Keratinocyte (primary cell): ENCODE measurements at regions not wholly inside any gene's neighbourhood (a gene's known extent, or its start where the extent isn't known, plus 50 kb on each side); places are given as distances from the start of the nearest gene placed in this dataset.

ENCODE experiments used
- DNase-seq: peaks from one replicate; pipeline ENCODE4 v3.0.0-alpha.2; 2011; ENCODE audit warnings: low read depth, missing footprints, low spot score
- FAIRE-seq: peaks from 2 replicates; lab custom pipeline; 2011; peaks lifted over from hg19 to GRCh38; lab: Jason Lieb, UNC
- H2AFZ ChIP-seq: 2 replicates; pipeline ENCODE4 v1.6.0; 2012; ENCODE audit warnings: low read length, control low read depth, inconsistent platforms; ENCODE audit not compliant: control insufficient read depth
- H3K27ac ChIP-seq: 2 replicates; pipeline ENCODE4 v1.5.1; 2011; ENCODE audit warnings: low read length; ENCODE audit not compliant: control insufficient read depth, insufficient read depth
- H3K27me3 ChIP-seq: 3 replicates; pipeline ENCODE4 v1.6.0; 2011; ENCODE audit warnings: low read length; ENCODE audit not compliant: control insufficient read depth, insufficient read depth; ENCODE audit errors: extremely low read depth
- H3K36me3 ChIP-seq, 2 experiments: 2 replicates in 1 of 2; 3 replicates in 1 of 2; pipeline ENCODE4 v1.5.1; 2011; ENCODE audit warnings: low read length in 2 of 2, mild to moderate bottlenecking in 1 of 2; ENCODE audit not compliant: control insufficient read depth in 2 of 2, insufficient read depth in 2 of 2; ENCODE audit errors: extremely low read depth in 1 of 2
- H3K4me1 ChIP-seq: 3 replicates; pipeline ENCODE4 v1.5.1; 2011; ENCODE audit warnings: low read length; ENCODE audit not compliant: control insufficient read depth, insufficient read depth; ENCODE audit errors: extremely low read depth
- H3K4me2 ChIP-seq: 3 replicates; pipeline ENCODE4 v1.6.0; 2011; ENCODE audit warnings: low read depth, low read length; ENCODE audit not compliant: control insufficient read depth, insufficient read depth; ENCODE audit errors: extremely low read depth
- H3K4me3 ChIP-seq, 3 experiments: fragments of 200-600 bp in 1 of 3; sonication (generic) in 1 of 3; 2 replicates in 2 of 3; 3 replicates in 1 of 3; pipeline ENCODE4 v1.5.1; 2011 to 2016; ENCODE audit warnings: low read length in 3 of 3, mild to moderate bottlenecking in 3 of 3, control low read depth in 2 of 3, inconsistent platforms in 1 of 3, low read depth in 1 of 3, mixed read lengths in 1 of 3, mixed run types in 1 of 3, moderate library complexity in 1 of 3; ENCODE audit not compliant: control insufficient read depth in 2 of 3, insufficient read depth in 2 of 3; ENCODE audit errors: extremely low read depth in 1 of 3
- H3K79me2 ChIP-seq: 2 replicates; pipeline ENCODE4 v1.6.0; 2012; ENCODE audit warnings: low read length; ENCODE audit not compliant: control insufficient read depth, insufficient read depth
- H3K9ac ChIP-seq: 3 replicates; pipeline ENCODE4 v1.6.0; 2011; ENCODE audit warnings: low read length; ENCODE audit not compliant: control insufficient read depth, insufficient read depth; ENCODE audit errors: extremely low read depth
- H3K9me1 ChIP-seq: 3 replicates; pipeline ENCODE4 v1.6.0; 2011; ENCODE audit warnings: low read length; ENCODE audit not compliant: control insufficient read depth, insufficient read depth; ENCODE audit errors: extremely low read depth
- H3K9me3 ChIP-seq: 2 replicates; pipeline ENCODE4 v1.5.1; 2012; ENCODE audit warnings: low read depth, low read length; ENCODE audit not compliant: control insufficient read depth
- H4K20me1 ChIP-seq: 3 replicates; pipeline ENCODE4 v1.6.0; 2011; ENCODE audit warnings: low read length; ENCODE audit not compliant: control insufficient read depth, insufficient read depth; ENCODE audit errors: extremely low read depth
- EZH2 ChIP-seq: IDR thresholded peaks from one replicate; pipeline ENCODE4 v1.6.1; 2012; ENCODE audit warnings: inconsistent platforms, mild to moderate bottlenecking, low read length, moderate library complexity
- dilution Hi-C: fragments of 300-500 bp; cut with MboI; formaldehyde crosslinking; loops from one replicate; pipeline ENCODE4 v1.7.0; 2020; ENCODE audit warnings: low sequenced_read_pairs; ENCODE audit not compliant: extremely low pct_ligation_motif_present
- TF ChIP-seq, protein P1 (sequence below), 3 experiments: IDR thresholded peaks in 1 of 3; conservative IDR thresholded peaks in 1 of 3; optimal IDR thresholded peaks in 1 of 3; 2 replicates in 2 of 3; 3 replicates in 1 of 3; pipeline versions ENCODE3 to v1.5.1; 2011; ENCODE audit warnings: low read length in 3 of 3, mild to moderate bottlenecking in 3 of 3, moderate library complexity in 2 of 3, control low read depth in 1 of 3, inconsistent platforms in 1 of 3; ENCODE audit not compliant: insufficient read depth in 2 of 3; ENCODE audit errors: extremely low read depth in 1 of 3

DNA sequence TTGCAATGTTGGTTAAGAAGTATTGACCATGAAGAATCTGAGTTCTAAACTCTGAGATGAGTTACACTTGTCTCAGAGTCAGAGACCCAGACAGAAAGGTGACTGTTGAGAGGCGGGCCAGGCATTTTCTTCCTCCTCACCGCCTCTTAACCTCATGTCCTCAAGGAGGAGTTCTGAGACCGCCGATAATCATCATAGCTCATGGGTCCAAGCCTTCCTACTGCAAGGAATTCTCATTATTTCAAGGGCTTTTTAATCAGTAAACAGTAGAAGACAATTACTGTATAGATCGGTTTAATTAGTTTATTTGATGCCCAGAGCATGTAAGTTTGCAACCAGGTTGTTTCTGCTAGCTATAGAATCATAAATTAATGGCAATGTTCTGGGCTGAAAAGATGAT is 382.4 kb upstream of the MMS22L start:
- H3K9ac ChIP-seq = no peak overlapping the region
- no peak for TF ChIP-seq EZH2
- TF ChIP-seq, protein P1, sequence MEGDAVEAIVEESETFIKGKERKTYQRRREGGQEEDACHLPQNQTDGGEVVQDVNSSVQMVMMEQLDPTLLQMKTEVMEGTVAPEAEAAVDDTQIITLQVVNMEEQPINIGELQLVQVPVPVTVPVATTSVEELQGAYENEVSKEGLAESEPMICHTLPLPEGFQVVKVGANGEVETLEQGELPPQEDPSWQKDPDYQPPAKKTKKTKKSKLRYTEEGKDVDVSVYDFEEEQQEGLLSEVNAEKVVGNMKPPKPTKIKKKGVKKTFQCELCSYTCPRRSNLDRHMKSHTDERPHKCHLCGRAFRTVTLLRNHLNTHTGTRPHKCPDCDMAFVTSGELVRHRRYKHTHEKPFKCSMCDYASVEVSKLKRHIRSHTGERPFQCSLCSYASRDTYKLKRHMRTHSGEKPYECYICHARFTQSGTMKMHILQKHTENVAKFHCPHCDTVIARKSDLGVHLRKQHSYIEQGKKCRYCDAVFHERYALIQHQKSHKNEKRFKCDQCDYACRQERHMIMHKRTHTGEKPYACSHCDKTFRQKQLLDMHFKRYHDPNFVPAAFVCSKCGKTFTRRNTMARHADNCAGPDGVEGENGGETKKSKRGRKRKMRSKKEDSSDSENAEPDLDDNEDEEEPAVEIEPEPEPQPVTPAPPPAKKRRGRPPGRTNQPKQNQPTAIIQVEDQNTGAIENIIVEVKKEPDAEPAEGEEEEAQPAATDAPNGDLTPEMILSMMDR (optimal IDR thresholded peaks at IDR 0.05 in 1 of 3, IDR thresholded peaks at IDR 0.05 in 1 of 3, conservative IDR thresholded peaks at IDR 0.05 in 1 of 3; ENCODE audit: extremely low read depth in 1 of 3, insufficient read depth in 2 of 3, low read length in 3 of 3) = no peak

DNA sequence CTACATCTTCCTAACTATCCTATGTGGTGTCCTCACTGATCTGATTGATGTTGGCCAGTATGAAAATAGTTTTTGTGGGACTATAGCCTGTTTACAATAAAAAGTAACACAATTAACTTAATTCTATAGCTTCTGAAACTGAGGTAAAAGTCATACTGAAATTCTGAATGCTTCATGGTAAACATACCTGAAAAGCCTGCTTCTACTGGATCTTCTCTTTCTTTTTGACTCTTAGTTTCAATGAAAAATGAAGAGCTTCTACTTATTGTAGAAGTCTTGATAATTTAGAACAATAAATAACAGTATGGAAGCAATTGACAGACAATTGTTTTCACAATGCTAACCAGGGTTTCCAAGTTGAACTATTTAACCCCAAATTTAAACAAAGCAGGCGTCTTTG is 383.9 kb upstream of the MMS22L start:
- H3K4me3 ChIP-seq = no peak overlapping the region
- FAIRE-seq (no peak), DNase-seq (no peak)
- no peaks in the 10 kb centered on the region for H3K9me3 ChIP-seq
- TF ChIP-seq, protein P1 (optimal IDR thresholded peaks at IDR 0.05 in 1 of 3, IDR thresholded peaks at IDR 0.05 in 1 of 3, conservative IDR thresholded peaks at IDR 0.05 in 1 of 3; ENCODE audit: extremely low read depth in 1 of 3, insufficient read depth in 2 of 3, low read length in 3 of 3) = no peak
- no peak for TF ChIP-seq EZH2
- H2AFZ ChIP-seq = no peak overlapping the region
- H3K79me2 ChIP-seq = no peaks in the 10 kb centered on the region
- no peak overlapping the region for H3K4me2 ChIP-seq
- H3K36me3 ChIP-seq = no peaks in the 10 kb centered on the region
- H3K27me3 ChIP-seq = no peaks in the 10 kb centered on the region
- no peak overlapping the region for H3K27ac ChIP-seq
- H3K9ac ChIP-seq = no peak overlapping the region
- H4K20me1 ChIP-seq = no peaks in the 10 kb centered on the region
- H3K4me1 ChIP-seq = no peaks in the 10 kb centered on the region
- H3K9me1 ChIP-seq = no peaks in the 10 kb centered on the region
- dilution Hi-C loops = no loop called here

More for the DNA sequence above, 382.4 kb upstream of the MMS22L start:
- H3K36me3 ChIP-seq = no peaks in the 10 kb centered on the region
- no peaks in the 10 kb centered on the region for H3K27me3 ChIP-seq
- H3K9me1 ChIP-seq = no peaks in the 10 kb centered on the region
- no peak overlapping the region for H3K4me2 ChIP-seq
- FAIRE-seq (no peak), DNase-seq (no peak)
- H3K9me3 ChIP-seq = no peaks in the 10 kb centered on the region
- no peaks in the 10 kb centered on the region for H3K79me2 ChIP-seq
- no peaks in the 10 kb centered on the region for H4K20me1 ChIP-seq
- dilution Hi-C loops = no loop called here
- no peaks in the 10 kb centered on the region for H3K4me1 ChIP-seq
- no peak overlapping the region for H3K27ac ChIP-seq
- no peak overlapping the region for H3K4me3 ChIP-seq
- no peak overlapping the region for H2AFZ ChIP-seq
